PC-9 (cell line): ENCODE measurements at regions not wholly inside any gene's neighbourhood (a gene's known extent, or its start where the extent isn't known, plus 50 kb on each side); places are given as distances from the start of the nearest gene placed in this dataset.

ENCODE experiments used
- EZH2 ChIP-seq: fragments of 200-600 bp; sonication (generic); IDR thresholded peaks from 2 replicates; pipeline ENCODE4 v1.8.0; 2017; ENCODE audit warnings: antibody characterized with exemption, low read depth
- TF ChIP-seq, protein P1 (sequence below): fragments of 200-600 bp; sonication (generic); conservative IDR thresholded peaks from 2 replicates; pipeline ENCODE4 v1.6.1; 2017; ENCODE audit warnings: mixed run types, antibody characterized with exemption, mild to moderate bottlenecking, moderate library complexity

DNA sequence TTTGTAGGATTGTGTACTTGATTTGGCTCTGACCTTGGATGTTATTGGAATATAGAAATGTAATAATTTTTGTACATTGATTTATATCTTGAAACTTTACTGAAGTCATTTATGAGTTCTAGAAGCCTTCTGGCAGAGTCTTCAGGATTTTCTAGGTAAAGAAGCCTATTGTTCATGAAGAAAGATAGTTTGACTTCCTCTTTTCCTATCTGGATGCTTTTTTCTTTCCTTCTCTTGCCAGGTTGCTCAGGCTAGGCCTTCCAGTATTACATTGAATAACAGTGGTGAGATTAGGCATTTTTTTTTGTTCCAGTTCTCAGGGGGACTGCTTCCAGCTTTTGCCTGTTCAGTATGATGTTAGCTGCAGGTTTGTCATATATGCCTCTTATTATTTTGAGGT lies 191.1 kb downstream of the NAA11 start:
- TF ChIP-seq, protein P1, sequence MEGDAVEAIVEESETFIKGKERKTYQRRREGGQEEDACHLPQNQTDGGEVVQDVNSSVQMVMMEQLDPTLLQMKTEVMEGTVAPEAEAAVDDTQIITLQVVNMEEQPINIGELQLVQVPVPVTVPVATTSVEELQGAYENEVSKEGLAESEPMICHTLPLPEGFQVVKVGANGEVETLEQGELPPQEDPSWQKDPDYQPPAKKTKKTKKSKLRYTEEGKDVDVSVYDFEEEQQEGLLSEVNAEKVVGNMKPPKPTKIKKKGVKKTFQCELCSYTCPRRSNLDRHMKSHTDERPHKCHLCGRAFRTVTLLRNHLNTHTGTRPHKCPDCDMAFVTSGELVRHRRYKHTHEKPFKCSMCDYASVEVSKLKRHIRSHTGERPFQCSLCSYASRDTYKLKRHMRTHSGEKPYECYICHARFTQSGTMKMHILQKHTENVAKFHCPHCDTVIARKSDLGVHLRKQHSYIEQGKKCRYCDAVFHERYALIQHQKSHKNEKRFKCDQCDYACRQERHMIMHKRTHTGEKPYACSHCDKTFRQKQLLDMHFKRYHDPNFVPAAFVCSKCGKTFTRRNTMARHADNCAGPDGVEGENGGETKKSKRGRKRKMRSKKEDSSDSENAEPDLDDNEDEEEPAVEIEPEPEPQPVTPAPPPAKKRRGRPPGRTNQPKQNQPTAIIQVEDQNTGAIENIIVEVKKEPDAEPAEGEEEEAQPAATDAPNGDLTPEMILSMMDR: no peak
- no peak for TF ChIP-seq EZH2
